ENCODE measurements at regions not wholly inside any gene's neighbourhood (a gene's known extent, or its start where the extent isn't known, plus 50 kb on each side); places are given as distances from the start of the nearest gene placed in this dataset.

GRCh38 chr2:56117764-56118163 is 66.0 kb upstream of the CCDC85A start:
- H3K4me1 ChIP-seq (ENCODE audit: control insufficient read depth, insufficient read depth, low read length), result no peaks in the 10 kb centered on the region
- CTCF ChIA-PET, result interaction anchor here (0.5 to 0.6 kb wide), 2 partner anchors 62 to 73 kb away, joined by 3 read pairs; no protein-coding TSS in a partner anchor
- TF ChIP-seq EGR2 (tag by site-specific recombination; IDR thresholded peaks at IDR 0.05; ENCODE audit: low read depth) (no peak), ZBTB48 (tag by site-specific recombination; IDR thresholded peaks at IDR 0.05) (no peak), ZNF623 (tag by site-specific recombination; IDR thresholded peaks at IDR 0.05) (no peak), ZSCAN18 (tag by site-specific recombination; IDR thresholded peaks at IDR 0.05) (no peak), ZNF433 (tag by site-specific recombination; IDR thresholded peaks at IDR 0.05; ENCODE audit: low read depth) (no peak), ZNF248 (tag by site-specific recombination; IDR thresholded peaks at IDR 0.05) (no peak), ZNF19 (tag by site-specific recombination; IDR thresholded peaks at IDR 0.05; ENCODE audit: low read depth) (no peak), ZNF776 (tag by site-specific recombination; IDR thresholded peaks at IDR 0.05; ENCODE audit: borderline replicate concordance) (no peak), ZBTB26 (tag by site-specific recombination; optimal IDR thresholded peaks at IDR 0.05) (no peak), ZNF426 (tag by site-specific recombination; IDR thresholded peaks at IDR 0.05) (no peak), ZNF404 (tag by site-specific recombination; IDR thresholded peaks at IDR 0.05) (no peak), PBX3 (CRISPR knock-in tag; IDR thresholded peaks at IDR 0.05) (no peak), ZNF837 (tag by site-specific recombination; IDR thresholded peaks at IDR 0.05) (no peak), ZNF202 (tag by site-specific recombination; IDR thresholded peaks at IDR 0.05; ENCODE audit: borderline replicate concordance) (no peak), ZNF513 (tag by site-specific recombination; IDR thresholded peaks at IDR 0.05) (no peak), SETDB1 (IDR thresholded peaks at IDR 0.05; ENCODE audit: insufficient read length, low read length) (no peak)
- no peaks in the 10 kb centered on the region for H3K9me3 ChIP-seq (ENCODE audit: control insufficient read depth, insufficient read depth, low read depth, low read length)
- H3K36me3 ChIP-seq (ENCODE audit: control insufficient read depth in 2 of 2, insufficient read depth in 1 of 2, low read length in 2 of 2), result no peaks in the 10 kb centered on the region
- no peak overlapping the region for H3K4me3 ChIP-seq (ENCODE audit: low read depth, low read length)
- H3K27ac ChIP-seq (ENCODE audit: extremely low read depth, low read depth, low read length), result no peak overlapping the region
- POLR2A ChIA-PET, result no interaction called here

- TF ChIP-seq ZNF148 (tag by site-specific recombination; IDR thresholded peaks at IDR 0.05; ENCODE audit: borderline replicate concordance), result no peak
- TF ChIP-seq CTCF (tag by site-specific recombination; IDR thresholded peaks at IDR 0.05), result no peak
- TF ChIP-seq ZNF600 (tag by site-specific recombination; IDR thresholded peaks at IDR 0.05), result no peak
- TF ChIP-seq GLIS2 (tag by site-specific recombination; IDR thresholded peaks at IDR 0.05), result no peak
- TF ChIP-seq ZNF23 (tag by site-specific recombination; IDR thresholded peaks at IDR 0.05; ENCODE audit: borderline replicate concordance), result no peak
- no peak for TF ChIP-seq ZNF433 (tag by site-specific recombination; IDR thresholded peaks at IDR 0.05; ENCODE audit: low read depth)
- Histone ChIP-seq H3K36me3 (ENCODE audit: control insufficient read depth in 2 of 2, insufficient read depth in 1 of 2, low read length in 2 of 2) (no peaks in the 10 kb centered on the region), H3K4me1 (ENCODE audit: control insufficient read depth, insufficient read depth, low read length) (no peaks in the 10 kb centered on the region), H3K27ac (ENCODE audit: extremely low read depth, low read depth, low read length) (no peak overlapping the region), H3K4me3 (ENCODE audit: low read depth, low read length) (no peak overlapping the region), H3K9me3 (ENCODE audit: control insufficient read depth, insufficient read depth, low read depth, low read length) (no peaks in the 10 kb centered on the region)
- POLR2A ChIA-PET, result no interaction called here
- CTCF ChIA-PET, result interaction anchor here (1.2 kb wide), 1 partner anchor 9 kb away, joined by 3 read pairs; no protein-coding TSS in a partner anchor
Measured at GRCh38 chr2:56118474-56118873, 65.3 kb upstream of the CCDC85A start.
